ENCODE measurements at regions not wholly inside any gene's neighbourhood (a gene's known extent, or its start where the extent isn't known, plus 50 kb on each side); places are given as distances from the start of the nearest gene placed in this dataset.
"Not testable (repeated sequence)": the region's sequence is repeated elsewhere in the genome, so short reads cannot be mapped to it uniquely, and the experiment has no call there.

GRCh38 chr5:90051756-90052155, 357.8 kb downstream of the CETN3 start:
- Histone ChIP-seq H3K79me2 (ENCODE audit: insufficient read depth, low read depth, low read length) (no peaks in the 10 kb centered on the region), H3K9me3 (ENCODE audit: low read length) (no peaks in the 10 kb centered on the region), H3K4me2 (ENCODE audit: low read length) (no peak overlapping the region), H3K9me2 (ENCODE audit: insufficient read depth, low read length) (no peaks in the 10 kb centered on the region), H3K4me3 (ENCODE audit: low read depth, low read length, poor library complexity, severe bottlenecking) (no peak overlapping the region), H2AFZ (ENCODE audit: low read length) (no peak overlapping the region), H3K27ac (ENCODE audit: low read depth, low read length, poor library complexity, severe bottlenecking) (no peak overlapping the region), H4K20me1 (ENCODE audit: insufficient read depth, low read length) (no peaks in the 10 kb centered on the region), H3K36me3 (ENCODE audit: insufficient read depth, low read length) (no peaks in the 10 kb centered on the region), H3K4me1 (ENCODE audit: insufficient read depth, low read length, poor library complexity, severe bottlenecking) (no peaks in the 10 kb centered on the region)
- intact Hi-C loops (cut with micrococcal nuclease; ENCODE audit: unreplicated experiment), result no loop called here
- no TSS peak for BruUV-seq (replicated peaks)
- no peak for TF ChIP-seq EZH2phosphoT487 (IDR thresholded peaks at IDR 0.05; ENCODE audit: borderline replicate concordance, low read depth, low read length)
- no peak for TF ChIP-seq CTCF (conservative IDR thresholded peaks at IDR 0.05; ENCODE audit: low read length)
- CTCF ChIA-PET (ENCODE audit: unreplicated experiment), result no interaction called here
- DNase-seq (ENCODE audit: low spot score), result no peak
- POLR2A ChIA-PET, result interaction anchor here (0.6 kb wide), 1 partner anchor 272 kb away, joined by 4 read pairs; no protein-coding TSS in a partner anchor

- CTCF ChIA-PET (ENCODE audit: unreplicated experiment), result no interaction called here
- Histone ChIP-seq H3K4me2 (ENCODE audit: low read length) (no peak overlapping the region), H3K9me3 (ENCODE audit: low read length) (no peaks in the 10 kb centered on the region), H3K9me2 (ENCODE audit: insufficient read depth, low read length) (no peaks in the 10 kb centered on the region), H3K4me1 (ENCODE audit: insufficient read depth, low read length, poor library complexity, severe bottlenecking) (no peaks in the 10 kb centered on the region), H2AFZ (ENCODE audit: low read length) (no peak overlapping the region), H3K79me2 (ENCODE audit: insufficient read depth, low read depth, low read length) (no peaks in the 10 kb centered on the region), H4K20me1 (ENCODE audit: insufficient read depth, low read length) (no peaks in the 10 kb centered on the region), H3K36me3 (ENCODE audit: insufficient read depth, low read length) (no peaks in the 10 kb centered on the region), H3K27ac (ENCODE audit: low read depth, low read length, poor library complexity, severe bottlenecking) (no peak overlapping the region), H3K4me3 (ENCODE audit: low read depth, low read length, poor library complexity, severe bottlenecking) (no peak overlapping the region)
- no TSS peak for BruUV-seq (replicated peaks)
- intact Hi-C loops (cut with micrococcal nuclease; ENCODE audit: unreplicated experiment), result no loop called here
- POLR2A ChIA-PET, result interaction anchor here (0.8 kb wide), 1 partner anchor 14 kb away, joined by 3 read pairs; no protein-coding TSS in a partner anchor
- TF ChIP-seq CTCF (conservative IDR thresholded peaks at IDR 0.05; ENCODE audit: low read length), result no peak
- TF ChIP-seq EZH2phosphoT487 (IDR thresholded peaks at IDR 0.05; ENCODE audit: borderline replicate concordance, low read depth, low read length), result no peak
- no peak for DNase-seq (ENCODE audit: low spot score)
Observed at GRCh38 chr5:90050103-90050502, 359.5 kb downstream of the CETN3 start.

GRCh38 chr5:90047113-90047512, 362.4 kb downstream of the CETN3 start:
- Histone ChIP-seq H3K4me3 (ENCODE audit: low read depth, low read length, poor library complexity, severe bottlenecking) (no peak overlapping the region), H3K27ac (ENCODE audit: low read depth, low read length, poor library complexity, severe bottlenecking) (no peak overlapping the region), H3K4me2 (ENCODE audit: low read length) (no peak overlapping the region), H3K4me1 (ENCODE audit: insufficient read depth, low read length, poor library complexity, severe bottlenecking) (no peaks in the 10 kb centered on the region), H3K9me2 (ENCODE audit: insufficient read depth, low read length) (no peaks in the 10 kb centered on the region), H3K36me3 (ENCODE audit: insufficient read depth, low read length) (no peaks in the 10 kb centered on the region), H4K20me1 (ENCODE audit: insufficient read depth, low read length) (no peaks in the 10 kb centered on the region), H3K79me2 (ENCODE audit: insufficient read depth, low read depth, low read length) (no peaks in the 10 kb centered on the region), H3K9me3 (ENCODE audit: low read length) (no peaks in the 10 kb centered on the region), H2AFZ (ENCODE audit: low read length) (no peak overlapping the region)
- BruUV-seq (replicated peaks), result no TSS peak
- POLR2A ChIA-PET, result no interaction called here
- TF ChIP-seq CTCF (conservative IDR thresholded peaks at IDR 0.05; ENCODE audit: low read length), result no peak
- no peak for TF ChIP-seq EZH2phosphoT487 (IDR thresholded peaks at IDR 0.05; ENCODE audit: borderline replicate concordance, low read depth, low read length)
- intact Hi-C loops (cut with micrococcal nuclease; ENCODE audit: unreplicated experiment), result no loop called here
- CTCF ChIA-PET (ENCODE audit: unreplicated experiment), result no interaction called here
- no peak for DNase-seq (ENCODE audit: low spot score)

GRCh38 chr5:90040082-90040481, 369.5 kb downstream of the CETN3 start:
- H3K36me3 ChIP-seq (ENCODE audit: insufficient read depth, low read length); H2AFZ ChIP-seq (ENCODE audit: low read length); H3K27ac ChIP-seq (ENCODE audit: low read depth, low read length, poor library complexity, severe bottlenecking); DNase-seq (ENCODE audit: low spot score); BruUV-seq (replicated peaks); intact Hi-C loops (cut with micrococcal nuclease; ENCODE audit: unreplicated experiment); H3K9me2 ChIP-seq (ENCODE audit: insufficient read depth, low read length); H4K20me1 ChIP-seq (ENCODE audit: insufficient read depth, low read length); POLR2A ChIA-PET; H3K4me1 ChIP-seq (ENCODE audit: insufficient read depth, low read length, poor library complexity, severe bottlenecking); CTCF ChIA-PET (ENCODE audit: unreplicated experiment); H3K9me3 ChIP-seq (ENCODE audit: low read length); H3K4me2 ChIP-seq (ENCODE audit: low read length); H3K4me3 ChIP-seq (ENCODE audit: low read depth, low read length, poor library complexity, severe bottlenecking); H3K79me2 ChIP-seq (ENCODE audit: insufficient read depth, low read depth, low read length): not testable (repeated sequence)

Data from OCI-LY7 (cell line).